ENCODE measurements at regions not wholly inside any gene's neighbourhood (a gene's known extent, or its start where the extent isn't known, plus 50 kb on each side); places are given as distances from the start of the nearest gene placed in this dataset.

DNA sequence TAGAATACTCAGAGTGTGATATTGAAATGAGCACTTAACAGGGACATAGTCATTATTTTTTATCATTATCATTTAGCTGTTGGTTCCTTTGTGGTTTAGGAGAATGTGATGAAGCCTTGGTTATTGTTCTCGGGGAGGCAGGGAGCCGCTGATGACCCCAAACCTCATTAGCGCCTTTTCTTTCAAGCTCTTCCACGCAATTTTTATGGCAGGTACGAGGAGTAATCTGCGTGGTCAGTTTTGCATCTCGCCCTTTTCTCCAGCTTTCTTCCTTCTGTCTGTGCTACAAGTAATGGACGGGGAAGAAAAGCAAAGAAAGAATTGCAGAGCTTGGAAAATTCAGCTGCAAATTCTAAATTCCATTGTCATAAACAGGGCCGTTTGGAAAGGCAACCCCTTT is 338.4 kb downstream of the GLRX3 start:
- TF ChIP-seq CREB1 (CRISPR knock-in tag; IDR thresholded peaks at IDR 0.05; ENCODE audit: low read depth): no peak
- TF ChIP-seq CTCF (conservative IDR thresholded peaks at IDR 0.05; ENCODE audit: low read depth in 2 of 2): no peak
- TF ChIP-seq, protein P1, sequence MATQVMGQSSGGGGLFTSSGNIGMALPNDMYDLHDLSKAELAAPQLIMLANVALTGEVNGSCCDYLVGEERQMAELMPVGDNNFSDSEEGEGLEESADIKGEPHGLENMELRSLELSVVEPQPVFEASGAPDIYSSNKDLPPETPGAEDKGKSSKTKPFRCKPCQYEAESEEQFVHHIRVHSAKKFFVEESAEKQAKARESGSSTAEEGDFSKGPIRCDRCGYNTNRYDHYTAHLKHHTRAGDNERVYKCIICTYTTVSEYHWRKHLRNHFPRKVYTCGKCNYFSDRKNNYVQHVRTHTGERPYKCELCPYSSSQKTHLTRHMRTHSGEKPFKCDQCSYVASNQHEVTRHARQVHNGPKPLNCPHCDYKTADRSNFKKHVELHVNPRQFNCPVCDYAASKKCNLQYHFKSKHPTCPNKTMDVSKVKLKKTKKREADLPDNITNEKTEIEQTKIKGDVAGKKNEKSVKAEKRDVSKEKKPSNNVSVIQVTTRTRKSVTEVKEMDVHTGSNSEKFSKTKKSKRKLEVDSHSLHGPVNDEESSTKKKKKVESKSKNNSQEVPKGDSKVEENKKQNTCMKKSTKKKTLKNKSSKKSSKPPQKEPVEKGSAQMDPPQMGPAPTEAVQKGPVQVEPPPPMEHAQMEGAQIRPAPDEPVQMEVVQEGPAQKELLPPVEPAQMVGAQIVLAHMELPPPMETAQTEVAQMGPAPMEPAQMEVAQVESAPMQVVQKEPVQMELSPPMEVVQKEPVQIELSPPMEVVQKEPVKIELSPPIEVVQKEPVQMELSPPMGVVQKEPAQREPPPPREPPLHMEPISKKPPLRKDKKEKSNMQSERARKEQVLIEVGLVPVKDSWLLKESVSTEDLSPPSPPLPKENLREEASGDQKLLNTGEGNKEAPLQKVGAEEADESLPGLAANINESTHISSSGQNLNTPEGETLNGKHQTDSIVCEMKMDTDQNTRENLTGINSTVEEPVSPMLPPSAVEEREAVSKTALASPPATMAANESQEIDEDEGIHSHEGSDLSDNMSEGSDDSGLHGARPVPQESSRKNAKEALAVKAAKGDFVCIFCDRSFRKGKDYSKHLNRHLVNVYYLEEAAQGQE (IDR thresholded peaks at IDR 0.05; ENCODE audit: unreplicated experiment): no peak
- no peak for TF ChIP-seq EZH2phosphoT487 (IDR thresholded peaks at IDR 0.05; ENCODE audit: unreplicated experiment)
- TF ChIP-seq POLR2AphosphoS5 (IDR thresholded peaks at IDR 0.05; ENCODE audit: low read depth): no peak
- no peak for TF ChIP-seq EZH2 (IDR thresholded peaks at IDR 0.05; ENCODE audit: low read depth, unreplicated experiment)
- no peak for TF ChIP-seq JUNB (IDR thresholded peaks at IDR 0.05; ENCODE audit: unreplicated experiment)
- no peak for TF ChIP-seq NANOG (IDR thresholded peaks at IDR 0.05; ENCODE audit: borderline replicate concordance)
- no peak for TF ChIP-seq ZNF114 (CRISPR knock-in tag; IDR thresholded peaks at IDR 0.05)
- no peak for TF ChIP-seq ETS1 (IDR thresholded peaks at IDR 0.05)
- no peak for TF ChIP-seq ZNF462 (CRISPR knock-in tag; IDR thresholded peaks at IDR 0.05)
- TF ChIP-seq ZNF331 (CRISPR knock-in tag; IDR thresholded peaks at IDR 0.05; ENCODE audit: low read depth): no peak

Measured in GM23338 (cell line).